GM12872 (cell line): ENCODE measurements at regions not wholly inside any gene's neighbourhood (a gene's known extent, or its start where the extent isn't known, plus 50 kb on each side); places are given as distances from the start of the nearest gene placed in this dataset.

Source experiments
- TF ChIP-seq, protein P1 (sequence below): IDR thresholded peaks from 3 replicates; pipeline ENCODE4 v1.5.1; 2011; ENCODE audit warnings: low read depth, mild to moderate bottlenecking, low read length, moderate library complexity; ENCODE audit not compliant: insufficient read depth

DNA sequence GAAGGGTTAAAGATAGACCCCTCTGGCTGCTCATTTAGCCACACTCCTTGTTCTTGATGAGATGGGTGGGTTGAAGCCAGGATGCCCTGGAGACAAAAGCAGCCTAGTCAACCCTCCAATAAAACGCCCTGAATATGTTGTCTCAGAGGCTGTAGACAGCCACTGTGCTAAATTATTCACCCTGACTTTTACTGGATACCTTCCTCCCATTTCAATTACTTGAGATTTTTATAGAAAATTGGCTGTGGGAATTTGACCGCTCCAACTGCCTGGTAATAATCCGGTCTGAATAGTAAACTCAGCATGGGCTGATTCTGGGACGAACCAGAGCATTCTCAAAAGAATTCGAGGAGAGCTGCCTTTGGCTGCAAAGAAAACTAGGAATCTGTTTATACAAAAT is 104.2 kb downstream of the SNX18 start:
- TF ChIP-seq, protein P1, sequence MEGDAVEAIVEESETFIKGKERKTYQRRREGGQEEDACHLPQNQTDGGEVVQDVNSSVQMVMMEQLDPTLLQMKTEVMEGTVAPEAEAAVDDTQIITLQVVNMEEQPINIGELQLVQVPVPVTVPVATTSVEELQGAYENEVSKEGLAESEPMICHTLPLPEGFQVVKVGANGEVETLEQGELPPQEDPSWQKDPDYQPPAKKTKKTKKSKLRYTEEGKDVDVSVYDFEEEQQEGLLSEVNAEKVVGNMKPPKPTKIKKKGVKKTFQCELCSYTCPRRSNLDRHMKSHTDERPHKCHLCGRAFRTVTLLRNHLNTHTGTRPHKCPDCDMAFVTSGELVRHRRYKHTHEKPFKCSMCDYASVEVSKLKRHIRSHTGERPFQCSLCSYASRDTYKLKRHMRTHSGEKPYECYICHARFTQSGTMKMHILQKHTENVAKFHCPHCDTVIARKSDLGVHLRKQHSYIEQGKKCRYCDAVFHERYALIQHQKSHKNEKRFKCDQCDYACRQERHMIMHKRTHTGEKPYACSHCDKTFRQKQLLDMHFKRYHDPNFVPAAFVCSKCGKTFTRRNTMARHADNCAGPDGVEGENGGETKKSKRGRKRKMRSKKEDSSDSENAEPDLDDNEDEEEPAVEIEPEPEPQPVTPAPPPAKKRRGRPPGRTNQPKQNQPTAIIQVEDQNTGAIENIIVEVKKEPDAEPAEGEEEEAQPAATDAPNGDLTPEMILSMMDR: no peak

DNA sequence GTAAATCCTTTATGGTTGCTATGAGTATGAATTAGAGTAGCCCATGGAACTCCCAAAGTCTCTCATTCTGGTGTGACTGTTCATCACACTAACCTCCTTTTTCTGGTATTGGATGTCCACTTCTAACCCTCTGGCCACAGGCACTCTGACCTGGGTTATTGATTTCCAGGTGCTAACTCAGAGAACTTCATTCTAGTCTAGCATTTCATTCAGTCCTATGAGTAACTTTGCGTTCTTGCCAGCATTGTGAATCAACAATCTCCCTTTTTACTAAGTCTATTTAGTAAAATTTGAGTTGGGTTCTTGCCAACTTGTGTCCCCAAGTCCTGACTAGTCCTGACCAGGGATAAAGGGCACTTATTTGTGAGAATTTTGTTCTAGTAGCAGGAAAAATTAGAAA is 103.5 kb downstream of the SNX18 start:
- TF ChIP-seq, protein P1: no peak

DNA sequence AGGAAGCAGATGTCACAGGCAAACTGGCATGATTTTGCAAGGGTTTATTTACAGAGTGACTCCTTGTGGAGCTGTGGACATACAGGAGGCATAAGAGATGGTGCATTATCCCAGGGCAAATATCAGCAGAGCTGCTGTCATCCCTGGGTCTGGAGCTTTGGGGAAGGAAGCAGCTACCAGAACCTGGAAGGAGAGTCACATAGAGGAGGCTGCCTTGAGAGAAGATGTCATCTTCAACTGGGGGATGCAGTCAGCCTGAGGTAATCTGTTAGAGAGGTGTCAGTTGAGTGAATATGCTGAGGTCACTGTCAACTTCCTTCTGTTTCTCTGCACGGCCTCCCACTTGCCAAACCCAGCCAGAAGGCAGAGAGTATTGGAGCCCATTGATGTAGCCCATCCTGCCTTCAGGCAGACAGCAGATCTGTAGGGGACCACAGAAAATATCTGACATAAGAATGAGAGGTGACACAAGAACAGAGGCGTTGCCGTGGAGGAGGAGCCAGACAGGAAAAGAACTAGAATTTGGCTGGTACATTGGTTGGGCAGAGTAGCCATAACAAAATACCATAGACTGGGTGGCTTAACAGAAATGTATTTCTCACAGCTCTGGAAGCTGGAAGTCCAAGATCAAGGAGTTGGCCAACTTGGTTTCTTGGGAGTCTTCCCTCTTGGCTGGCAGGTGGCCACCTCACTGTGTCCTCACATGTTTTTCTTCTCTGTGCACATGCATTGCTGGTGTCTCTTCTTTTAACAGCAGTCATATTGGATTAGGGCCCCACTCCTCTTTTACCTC is 102.8 kb downstream of the SNX18 start:
- TF ChIP-seq, protein P1: no peak

DNA sequence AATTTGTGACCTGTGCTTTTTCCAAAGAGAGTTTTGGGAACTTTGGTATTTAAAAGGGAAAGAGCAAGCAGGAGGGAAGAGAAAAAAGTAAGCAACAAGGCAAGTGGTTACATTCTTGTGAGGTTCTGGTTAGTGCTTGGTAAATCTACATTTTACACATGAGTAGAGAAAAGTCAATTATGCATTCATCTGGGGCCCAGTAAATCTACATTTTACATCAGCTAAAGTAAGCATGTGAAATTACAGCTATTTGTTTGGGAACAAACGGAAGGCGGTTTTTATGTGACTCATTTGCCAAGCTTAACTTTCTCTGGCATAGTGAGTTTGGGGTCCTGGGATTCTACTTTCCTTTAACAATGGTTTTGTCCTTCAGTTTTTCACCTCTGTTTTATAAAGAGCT is 102.2 kb downstream of the SNX18 start:
- TF ChIP-seq, protein P1: no peak

- TF ChIP-seq, protein P1: no peak
These were observed 99.1 kb downstream of the SNX18 start for GRCh38 chr5:54616518-54617220.

DNA sequence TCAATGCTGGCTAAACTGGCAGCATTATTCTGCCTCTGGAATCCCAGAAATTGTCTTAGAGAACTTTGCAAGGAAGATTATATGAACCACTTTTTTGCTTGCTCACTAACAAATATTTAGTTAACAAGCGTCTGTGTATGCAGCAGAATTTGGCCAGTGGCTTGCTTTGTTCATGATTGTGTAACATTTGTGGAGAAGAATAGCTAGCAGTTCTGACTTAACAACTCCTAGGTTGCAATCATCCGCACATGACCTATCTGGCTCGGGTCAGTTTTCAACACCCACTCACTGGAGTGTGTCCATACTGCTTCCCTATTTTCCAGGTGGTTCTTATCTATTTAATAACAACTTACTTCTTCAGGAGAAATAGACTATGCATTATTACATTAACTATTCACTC is 98.5 kb downstream of the SNX18 start:
- TF ChIP-seq, protein P1: no peak

- TF ChIP-seq, protein P1: no peak
These were observed 97.8 kb downstream of the SNX18 start for GRCh38 chr5:54615381-54615780.
